HG03520 (cell line): ENCODE measurements at regions not wholly inside any gene's neighbourhood (a gene's known extent, or its start where the extent isn't known, plus 50 kb on each side); places are given as distances from the start of the nearest gene placed in this dataset.
"Not testable (repeated sequence)": the region's sequence is repeated elsewhere in the genome, so short reads cannot be mapped to it uniquely, and the experiment has no call there.

Experiments
- ATAC-seq: cut with Tn5 transposase; IDR thresholded peaks from one replicate; pipeline ENCODE4 v1.9.1; 2021; ENCODE audit warnings: mild to moderate bottlenecking, moderate library complexity; ENCODE audit not compliant: unreplicated experiment

DNA sequence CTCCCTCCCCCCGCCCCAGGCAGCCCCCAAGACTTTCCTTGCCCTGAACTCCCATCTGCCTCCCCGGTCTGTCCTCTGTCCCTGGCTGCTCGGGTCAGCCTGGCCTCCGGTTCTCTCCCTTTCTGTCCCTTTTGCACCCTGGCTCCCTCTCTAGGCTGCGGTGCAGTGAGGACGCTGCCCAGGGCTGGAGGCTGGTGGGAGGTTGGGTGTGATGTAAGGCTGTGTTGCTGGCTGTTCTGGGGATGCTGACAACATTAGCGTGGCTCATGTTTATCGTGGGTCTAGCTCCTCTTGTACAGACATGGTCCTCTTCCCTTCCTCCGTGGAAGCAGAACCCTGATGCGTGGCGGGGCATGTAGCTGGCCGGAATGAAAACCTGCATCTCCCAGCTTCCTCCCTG is 357.5 kb downstream of the CNTNAP3B start:
- not testable (repeated sequence) for ATAC-seq

DNA sequence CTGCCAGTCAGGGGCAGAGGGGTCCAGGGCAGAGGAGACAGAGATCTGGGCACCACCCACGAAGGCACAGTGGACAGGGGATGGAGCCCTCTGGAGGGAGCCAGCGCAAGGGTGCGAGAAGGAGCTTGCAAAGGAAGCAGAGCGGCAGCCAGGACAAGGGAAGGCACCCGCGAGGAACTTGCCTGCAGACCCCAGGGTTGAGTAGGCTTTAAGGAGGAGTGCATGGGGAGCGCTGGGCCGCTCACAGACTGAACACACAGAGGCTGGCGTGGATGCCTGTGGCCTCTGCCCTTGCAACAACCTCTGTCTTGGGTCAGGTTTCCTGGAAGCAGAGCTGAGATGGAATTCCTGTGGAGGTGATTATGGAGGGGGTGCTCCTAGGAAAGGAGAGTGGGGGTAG is 374.4 kb downstream of the CNTNAP3B start:
- ATAC-seq = not testable (repeated sequence)

DNA sequence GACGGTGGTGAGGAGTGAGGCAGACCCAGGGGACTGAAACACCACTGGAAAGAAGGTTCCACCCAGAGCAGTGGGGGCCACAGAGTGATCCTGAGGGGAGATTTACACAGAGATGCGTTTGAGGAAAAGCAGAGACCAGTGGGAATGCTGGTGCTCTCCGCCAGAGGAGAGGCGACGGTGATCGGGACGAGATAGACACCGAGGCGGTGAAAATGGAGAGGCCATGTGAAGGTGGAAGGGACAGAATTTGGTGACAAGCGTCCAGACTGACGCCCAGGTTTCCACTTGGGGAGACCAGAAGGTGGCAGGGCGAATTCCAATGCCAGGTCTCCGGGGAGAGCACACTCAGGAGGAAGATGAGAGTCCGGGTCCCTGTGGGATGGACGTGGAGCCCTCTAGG is 374.8 kb downstream of the CNTNAP3B start:
- not testable (repeated sequence) for ATAC-seq

DNA sequence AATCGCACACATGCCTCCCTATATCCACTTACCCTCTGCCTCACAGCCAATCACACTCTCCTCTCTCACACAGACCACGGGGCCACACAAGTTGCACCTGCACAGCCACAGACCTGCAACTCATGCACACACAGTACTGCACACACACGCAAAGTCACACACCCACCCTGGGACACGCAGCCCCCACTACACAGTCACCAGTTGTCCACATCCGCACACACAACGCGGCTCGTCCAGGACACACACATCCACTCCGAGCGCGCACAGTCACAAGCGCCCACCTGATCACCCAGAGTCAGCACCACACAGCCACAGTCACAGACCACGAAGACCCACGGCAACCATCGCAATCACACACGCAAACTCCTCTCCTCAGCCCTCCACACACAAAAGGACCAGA is 387.3 kb downstream of the CNTNAP3B start:
- ATAC-seq = not testable (repeated sequence)

DNA sequence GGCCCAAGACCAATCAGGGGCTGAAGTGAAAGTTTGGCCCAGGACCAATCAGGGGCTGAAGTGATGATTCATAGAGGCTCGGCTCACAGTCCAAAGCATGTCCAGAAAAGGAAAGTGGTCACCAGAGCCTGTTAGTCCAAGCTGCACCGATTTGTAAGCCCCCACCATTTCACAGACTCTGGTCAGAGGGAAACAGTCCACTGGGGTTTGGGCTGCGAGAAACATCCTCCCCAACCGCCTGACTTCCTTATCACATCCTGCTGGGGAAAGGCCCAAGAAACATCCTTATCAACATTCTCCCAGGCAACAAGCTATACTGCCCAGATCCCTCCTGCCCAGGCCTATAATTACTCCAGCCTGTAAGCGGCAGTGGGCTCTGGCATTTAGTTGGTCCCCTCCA is 388.1 kb downstream of the CNTNAP3B start:
- ATAC-seq = not testable (repeated sequence)

DNA sequence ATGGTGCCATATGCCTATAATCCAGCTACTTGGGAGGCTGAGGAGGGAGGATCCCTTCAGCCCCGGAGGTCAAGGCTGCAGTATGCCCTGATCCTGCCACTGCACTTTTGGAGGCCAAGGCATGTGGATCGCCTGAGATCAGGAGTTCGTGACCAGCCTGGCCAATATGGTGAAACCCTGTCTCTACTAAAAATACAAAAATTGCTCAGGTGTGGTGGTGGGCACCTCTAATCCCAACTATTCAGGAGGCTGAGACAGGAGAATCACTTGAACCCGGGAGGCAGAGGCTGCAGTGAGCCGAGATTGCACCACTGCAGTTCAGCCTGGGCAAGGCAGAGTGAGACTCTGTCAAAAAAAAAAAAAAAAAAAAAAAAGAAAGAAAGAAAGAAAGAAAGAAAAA is 390.5 kb downstream of the CNTNAP3B start:
- not testable (repeated sequence) for ATAC-seq

DNA sequence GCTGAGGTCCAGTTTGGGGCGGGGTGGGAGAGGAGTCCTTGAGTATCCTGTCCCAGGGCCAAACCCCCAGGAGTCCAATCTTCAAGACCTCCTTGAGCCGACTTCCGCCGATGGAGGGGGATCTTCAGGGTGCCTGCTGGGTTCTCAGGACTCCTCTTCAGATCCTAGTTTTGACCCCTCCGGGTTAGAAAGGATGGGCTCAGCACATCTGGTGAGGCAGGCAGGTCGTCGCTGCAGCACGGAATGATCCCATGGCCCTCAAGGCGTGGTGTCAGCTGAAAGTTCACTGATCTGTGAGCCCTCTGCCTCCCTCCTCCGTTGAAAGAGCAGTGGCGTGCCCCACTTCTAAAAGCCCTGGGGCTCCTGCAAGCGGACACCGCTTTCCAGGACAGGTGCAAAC is 430.0 kb downstream of the CNTNAP3B start:
- ATAC-seq = not testable (repeated sequence)

DNA sequence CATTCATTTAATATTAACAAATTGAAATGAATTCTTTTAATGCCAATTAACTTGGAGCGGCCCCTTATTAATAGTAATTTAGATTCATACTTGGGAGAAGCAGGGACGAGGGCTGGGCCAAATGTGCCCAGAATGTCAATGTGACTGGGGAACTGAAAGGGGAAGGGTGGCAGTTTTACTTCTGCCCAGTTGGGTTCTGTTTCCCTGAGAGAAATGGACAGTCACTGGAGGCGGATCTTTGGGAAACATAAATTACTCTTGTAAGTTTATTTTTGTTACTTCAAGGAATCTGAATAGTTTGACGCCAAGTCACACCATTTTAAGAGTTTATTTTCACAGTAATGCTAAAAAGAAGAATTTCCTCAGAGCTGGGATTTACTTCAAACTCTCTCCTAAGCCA is 432.1 kb downstream of the CNTNAP3B start:
- ATAC-seq = not testable (repeated sequence)

DNA sequence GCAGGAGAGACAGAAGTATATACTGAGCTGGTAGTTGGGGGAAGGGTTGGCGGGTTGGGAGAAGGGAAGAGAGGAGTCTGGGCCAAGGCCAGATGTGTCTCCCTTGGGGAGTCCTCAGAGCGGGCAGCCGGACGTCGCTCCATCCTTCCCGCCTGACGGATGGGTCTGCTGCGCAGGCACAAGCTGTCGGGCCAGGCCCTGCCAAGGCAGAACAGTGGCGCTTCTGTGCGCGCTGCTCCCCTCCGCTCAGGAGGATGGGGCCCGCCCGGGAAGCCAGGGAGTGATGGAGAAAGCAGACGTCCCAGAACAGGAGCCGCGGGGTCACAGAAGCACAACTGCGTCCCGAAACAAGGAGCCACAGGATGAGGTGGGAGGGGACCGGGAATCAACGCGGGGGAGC is 449.9 kb downstream of the CNTNAP3B start:
- ATAC-seq = not testable (repeated sequence)

DNA sequence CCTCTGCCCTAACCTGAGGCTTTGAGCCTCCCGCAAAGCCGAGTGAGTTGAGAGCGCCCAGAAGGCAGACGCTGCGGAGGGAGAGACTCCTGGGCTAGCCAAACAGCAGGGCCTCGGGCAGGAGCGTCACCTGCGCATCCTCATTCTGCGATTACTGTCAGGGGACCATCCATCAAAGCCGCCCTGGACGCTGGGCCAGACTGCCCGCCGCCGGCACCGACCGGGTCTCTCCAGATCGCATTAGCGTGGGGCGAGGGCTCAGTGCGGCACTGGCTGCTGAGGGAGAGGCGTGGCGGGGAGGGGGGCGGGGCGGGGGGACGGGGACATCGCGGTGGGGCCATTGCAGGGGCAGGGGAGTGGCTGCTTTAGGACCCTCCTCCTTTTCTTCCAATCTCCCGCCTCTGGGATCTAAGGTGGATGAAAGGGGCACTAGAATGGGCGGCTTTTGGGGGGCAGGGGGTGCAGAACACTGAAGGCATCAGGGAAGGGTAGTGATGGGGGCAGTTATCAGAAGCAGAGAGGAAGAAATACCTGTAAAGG is 465.7 kb downstream of the CNTNAP3B start:
- not testable (repeated sequence) for ATAC-seq

DNA sequence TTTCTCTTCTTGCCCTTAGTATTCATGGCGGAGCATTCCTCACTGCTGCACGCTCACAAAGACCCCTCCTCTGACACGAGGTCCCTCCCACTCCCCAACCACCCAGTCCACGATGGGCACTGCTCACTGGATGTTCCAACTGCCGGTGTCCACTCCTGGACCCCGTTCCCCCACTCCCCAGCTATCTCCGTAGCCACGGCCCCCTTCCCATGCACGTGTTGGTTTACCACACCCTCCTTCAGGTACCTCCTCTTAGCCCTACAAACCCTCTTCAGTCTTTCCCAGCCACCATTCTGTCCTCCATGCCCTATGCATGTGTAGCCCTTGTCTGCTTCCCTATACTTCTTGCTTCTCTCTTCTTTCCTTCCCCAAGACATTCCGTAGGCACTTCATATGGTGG is 469.6 kb upstream of the ZNG1F start:
- ATAC-seq = not testable (repeated sequence)

DNA sequence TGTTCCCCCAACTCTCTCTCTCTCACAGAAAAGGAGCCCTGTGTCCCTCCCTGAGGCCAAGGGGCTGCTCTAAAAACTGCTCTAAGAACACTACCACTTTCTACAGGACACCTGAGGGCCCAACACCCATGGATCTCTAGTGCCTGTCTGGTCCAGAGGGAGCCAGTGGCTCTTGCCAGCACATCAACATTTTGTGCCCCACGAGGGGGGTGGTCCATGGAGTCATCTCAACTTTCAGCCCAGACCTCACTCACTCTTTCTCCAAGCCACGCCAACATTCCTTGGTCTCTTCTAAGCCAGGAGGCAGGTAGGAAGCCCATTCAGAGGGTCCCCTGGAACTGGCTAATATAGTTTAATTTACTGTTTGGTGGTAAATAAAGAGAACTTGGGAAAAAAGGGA is 469.0 kb upstream of the ZNG1F start:
- not testable (repeated sequence) for ATAC-seq

DNA sequence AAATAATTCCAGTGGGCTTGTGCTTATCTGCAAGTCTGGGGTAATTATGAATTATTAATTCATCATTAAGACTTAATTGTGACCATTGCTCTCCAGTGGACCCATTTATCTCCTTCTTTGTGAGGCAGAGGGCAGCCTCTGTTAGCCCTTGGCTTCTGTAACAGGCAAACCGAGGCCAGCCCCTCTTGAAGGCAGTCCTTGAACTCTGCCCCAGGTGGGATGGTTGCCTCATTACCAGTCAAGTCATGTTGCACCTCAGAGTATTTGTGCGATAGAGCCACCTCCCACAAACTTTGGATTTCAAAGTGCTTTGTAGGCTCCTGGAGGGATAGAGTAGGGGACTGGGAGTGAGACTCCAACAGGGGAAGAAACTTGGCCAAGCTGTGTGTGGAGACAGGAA is 468.0 kb upstream of the ZNG1F start:
- not testable (repeated sequence) for ATAC-seq

DNA sequence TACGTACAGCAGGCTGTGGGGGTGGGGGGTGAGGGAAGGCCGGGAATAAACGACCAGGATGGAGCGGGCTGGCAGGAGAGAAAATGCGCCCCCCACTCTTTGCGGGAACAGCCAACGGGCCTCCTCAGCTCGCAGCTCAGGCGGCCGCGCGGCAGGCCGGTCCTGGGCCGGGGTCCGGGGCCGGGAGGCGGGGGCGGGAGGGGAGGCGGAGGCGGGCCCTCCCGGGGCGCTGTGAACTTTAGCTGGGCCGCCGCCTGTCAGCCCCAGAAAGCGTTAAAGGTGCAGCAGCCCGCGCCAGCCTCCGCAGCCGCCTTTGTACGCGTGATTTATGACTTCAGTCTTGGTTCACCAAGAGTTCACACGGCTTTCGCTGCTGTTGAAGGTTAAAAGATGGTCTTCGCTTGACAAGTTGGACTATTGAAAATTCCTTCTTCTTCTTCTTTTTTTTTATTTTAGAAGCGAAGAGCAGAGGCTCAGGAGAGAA is 466.0 kb upstream of the ZNG1F start:
- not testable (repeated sequence) for ATAC-seq

DNA sequence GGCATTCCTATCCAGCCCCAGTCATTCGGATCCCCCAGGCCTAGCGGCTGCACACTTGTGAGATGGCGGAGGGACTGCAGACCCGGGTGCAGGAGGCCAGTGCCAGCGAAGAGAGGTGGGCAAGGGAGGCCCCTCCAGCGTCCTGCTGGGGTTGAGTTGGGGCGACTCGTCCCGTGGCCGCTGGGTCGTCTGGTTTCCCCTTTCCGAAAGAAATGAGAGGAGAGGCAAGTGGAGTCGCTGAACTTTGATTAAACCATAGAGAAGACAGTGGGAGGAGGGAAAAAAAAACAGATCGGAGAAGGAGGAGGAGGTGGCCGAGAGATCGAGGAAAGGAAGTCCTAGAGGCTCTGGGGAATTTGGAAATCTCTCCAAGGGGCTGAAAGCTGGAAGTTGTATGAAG is 465.2 kb upstream of the ZNG1F start:
- ATAC-seq = not testable (repeated sequence)

DNA sequence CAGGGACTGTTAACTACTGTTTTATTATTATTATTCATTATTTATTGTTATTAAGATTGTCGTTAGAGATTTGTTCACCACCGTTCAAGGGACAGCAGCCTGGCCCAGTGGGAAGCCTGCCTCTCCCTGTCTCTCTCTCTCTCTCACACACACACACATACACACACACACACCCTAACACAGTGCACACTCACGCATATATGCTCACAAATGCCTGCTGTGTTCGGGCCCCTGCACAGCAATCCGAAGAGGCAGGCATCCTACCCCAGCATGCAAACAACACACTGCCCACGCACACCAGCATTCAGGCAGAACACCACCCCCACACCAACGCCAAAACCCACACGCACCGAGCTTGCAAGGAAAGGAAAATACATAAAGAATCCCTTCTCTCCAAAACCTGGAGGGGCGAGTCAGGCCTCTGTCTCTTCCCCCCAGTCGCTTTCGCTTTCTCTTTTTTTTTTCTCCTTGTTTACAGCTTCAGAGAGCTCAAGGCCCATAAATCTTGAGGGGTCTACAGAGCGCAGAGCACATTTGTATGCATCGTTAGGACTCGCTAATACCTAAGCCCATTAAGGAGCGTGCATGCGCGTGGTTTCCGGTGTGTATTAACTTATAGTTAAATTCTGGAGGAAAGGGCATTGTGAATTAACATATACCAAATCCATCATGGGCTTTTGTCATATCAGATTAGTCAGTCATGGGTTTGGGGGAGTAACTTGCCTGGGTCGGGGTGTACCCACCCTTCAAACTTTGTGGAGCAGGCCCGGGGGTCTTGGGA is 464.6 kb upstream of the ZNG1F start:
- not testable (repeated sequence) for ATAC-seq

DNA sequence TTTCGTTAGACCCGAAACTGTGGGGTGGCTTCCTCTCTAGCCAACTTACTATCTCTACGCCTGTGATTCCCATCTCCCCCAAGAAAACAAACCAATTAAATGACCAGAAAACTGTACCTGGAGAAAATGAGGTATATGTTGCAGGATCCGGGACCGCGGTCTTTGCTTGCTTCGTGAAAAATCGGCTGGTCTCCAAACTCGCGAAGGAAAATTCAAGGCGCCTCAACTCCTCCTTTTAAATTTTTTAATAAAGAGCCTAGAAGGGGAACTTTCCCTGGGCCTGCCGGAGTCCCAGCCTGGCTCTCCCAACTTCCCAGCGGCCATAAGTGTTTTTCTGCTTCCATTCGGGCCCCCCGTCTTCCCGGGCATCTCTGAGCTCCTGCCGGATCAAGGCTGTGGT is 463.7 kb upstream of the ZNG1F start:
- ATAC-seq = not testable (repeated sequence)

DNA sequence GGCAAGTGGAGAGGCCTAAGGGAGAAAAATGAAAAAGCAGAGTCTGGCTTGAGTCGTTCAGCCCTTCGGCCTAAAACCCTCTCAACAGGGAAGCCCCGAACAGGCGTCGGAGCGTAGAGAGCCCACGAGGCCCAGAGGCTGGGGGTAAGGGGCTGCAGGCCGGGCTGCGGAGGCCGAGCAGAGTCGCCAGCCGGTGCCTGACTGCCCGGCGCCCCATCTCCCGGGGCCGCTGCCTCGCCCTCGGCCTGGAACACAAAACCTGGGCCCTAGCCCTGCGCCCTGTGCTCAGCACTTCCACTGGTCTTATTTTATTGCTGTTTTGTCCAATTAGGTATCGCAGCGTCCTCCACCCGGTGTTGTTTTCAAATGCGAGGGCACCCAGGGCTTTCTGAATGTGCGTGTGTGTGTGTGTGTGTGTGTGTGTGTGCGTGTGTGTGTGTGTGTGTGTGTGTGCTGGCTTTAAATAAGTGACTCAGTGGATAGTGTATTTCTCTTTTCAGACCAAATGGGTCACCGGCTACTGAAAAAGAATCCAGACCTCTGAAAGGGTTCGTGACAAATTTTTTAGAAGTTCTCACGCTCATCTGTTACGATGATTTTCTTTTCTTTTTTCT is 463.1 kb upstream of the ZNG1F start:
- not testable (repeated sequence) for ATAC-seq

DNA sequence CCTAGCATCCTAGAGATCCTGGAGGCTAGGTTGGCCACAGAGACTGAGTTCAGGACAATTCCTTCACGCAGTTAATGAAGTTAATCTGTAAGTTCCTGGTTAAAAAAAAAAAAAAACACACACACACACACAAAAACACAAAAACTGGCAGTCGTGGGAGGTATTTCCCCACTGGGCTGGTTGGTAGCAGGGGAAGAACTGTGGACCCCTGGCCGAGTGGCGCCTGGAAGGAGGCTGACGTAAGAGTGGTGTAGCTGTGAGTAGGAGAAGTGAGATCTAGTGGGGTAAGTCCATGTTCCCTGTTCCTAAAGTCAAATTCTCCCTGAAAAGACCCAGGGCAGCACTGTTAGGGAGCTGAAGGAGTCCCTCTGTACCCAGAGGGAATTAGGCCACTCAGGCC is 461.0 kb upstream of the ZNG1F start:
- not testable (repeated sequence) for ATAC-seq

DNA sequence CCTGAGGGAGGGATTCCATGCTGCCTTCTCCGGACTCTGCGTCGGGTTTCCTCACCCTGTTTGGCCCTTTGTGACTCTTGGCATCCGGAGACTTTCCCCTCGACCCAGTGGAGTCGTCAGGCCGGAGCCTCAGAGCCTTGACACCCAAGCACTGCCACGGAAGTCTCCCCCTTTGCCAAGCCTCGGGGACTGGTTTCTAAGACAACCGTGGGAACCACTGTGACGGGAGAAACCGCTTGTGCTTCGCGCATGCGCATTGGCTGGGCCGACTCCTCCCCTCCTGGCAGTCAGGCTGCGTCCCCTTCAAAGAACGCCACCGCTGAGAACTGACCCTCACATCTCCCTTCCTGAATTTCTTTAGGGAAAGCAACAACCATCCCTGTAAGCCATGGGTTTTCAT is 459.4 kb upstream of the ZNG1F start:
- ATAC-seq = not testable (repeated sequence)

DNA sequence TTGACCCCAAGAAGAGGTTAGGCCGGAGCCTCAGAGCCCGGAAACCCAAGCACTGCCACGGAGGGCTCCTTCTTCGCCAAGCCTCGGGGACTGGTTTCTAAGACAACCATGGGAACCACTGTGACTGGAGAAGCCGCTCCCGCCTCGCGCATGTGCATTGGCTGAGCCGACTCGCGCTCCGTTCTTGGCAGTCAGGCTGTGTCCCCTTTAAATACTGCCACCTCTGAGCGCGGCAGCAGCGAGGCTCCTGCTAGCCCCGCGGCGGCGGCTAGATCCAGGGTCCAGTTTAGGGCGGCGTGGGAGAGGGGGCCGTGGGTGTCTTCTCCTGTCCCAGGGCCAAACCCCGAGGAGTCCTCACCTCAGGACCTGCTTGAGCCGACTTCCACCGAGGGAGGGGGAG is 457.1 kb upstream of the ZNG1F start:
- not testable (repeated sequence) for ATAC-seq
